H7 (cell line): ENCODE measurements at regions not wholly inside any gene's neighbourhood (a gene's known extent, or its start where the extent isn't known, plus 50 kb on each side); places are given as distances from the start of the nearest gene placed in this dataset.

Source experiments
- DNase-seq: peaks from one replicate; pipeline ENCODE4 v3.0.0; 2012
- H3K27me3 ChIP-seq: 2 replicates; pipeline ENCODE4 v1.6.0; 2011; ENCODE audit warnings: mild to moderate bottlenecking, low read length; ENCODE audit not compliant: control insufficient read depth, insufficient read depth
- H3K36me3 ChIP-seq: replicated peaks from 2 replicates; pipeline ENCODE4 v1.5.1; 2011; ENCODE audit warnings: low read length; ENCODE audit not compliant: control insufficient read depth, insufficient read depth
- H3K4me3 ChIP-seq: 2 replicates; pipeline ENCODE4 v1.5.1; 2011; ENCODE audit warnings: low read depth, mild to moderate bottlenecking, control low read depth, low read length, moderate library complexity; ENCODE audit not compliant: insufficient read depth

- H3K4me3 ChIP-seq: no peak overlapping the region
- no peaks in the 10 kb centered on the region for H3K27me3 ChIP-seq
- DNase-seq: peak; percentile 55
- H3K36me3 ChIP-seq: no peaks in the 10 kb centered on the region
Measured at GRCh38 chr5:175816348-175816747, 55.0 kb upstream of the CPLX2 start.

DNA sequence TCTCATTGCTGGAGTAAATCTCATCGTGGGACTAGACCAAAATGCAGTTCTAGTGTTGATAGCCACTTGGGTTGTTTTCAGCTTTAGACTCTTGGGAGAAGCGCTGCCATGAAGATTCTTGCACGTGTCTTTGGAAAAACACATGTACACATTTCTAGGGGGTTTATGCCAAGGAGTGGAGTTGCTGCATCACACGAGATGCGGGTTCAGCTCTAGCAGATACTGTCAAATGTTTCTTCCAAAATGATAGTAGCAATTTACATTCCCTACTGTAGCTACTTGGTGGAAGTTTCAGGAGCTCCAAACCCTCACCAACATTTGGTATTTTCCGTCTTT, 52.3 kb upstream of the CPLX2 start:
- no peaks in the 10 kb centered on the region for H3K27me3 ChIP-seq
- no peak for DNase-seq

GRCh38 chr5:175820230-175820629, 51.1 kb upstream of the CPLX2 start:
- Histone ChIP-seq H3K27me3 (peaks cover 1% of the 10 kb centered on the region; the same call in 1 of the 2 replicates), H3K36me3 (no peaks in the 10 kb centered on the region), H3K4me3 (no peak overlapping the region)
- no peak for DNase-seq

More for the DNA sequence above, 52.3 kb upstream of the CPLX2 start:
- no peak overlapping the region for H3K4me3 ChIP-seq
- H3K36me3 ChIP-seq: no peaks in the 10 kb centered on the region
